HFF-Myc (cell line): ENCODE measurements at regions not wholly inside any gene's neighbourhood (a gene's known extent, or its start where the extent isn't known, plus 50 kb on each side); places are given as distances from the start of the nearest gene placed in this dataset.
"Not testable (repeated sequence)": the region's sequence is repeated elsewhere in the genome, so short reads cannot be mapped to it uniquely, and the experiment has no call there.

Experiments
- DNase-seq: peaks from one replicate; pipeline ENCODE4 v3.0.0-alpha.2; 2011; ENCODE audit warnings: low read depth; ENCODE audit errors: extremely low read depth
- H3K4me3 ChIP-seq: replicated peaks from 2 replicates; pipeline ENCODE4 v1.5.1; 2011; ENCODE audit warnings: low read depth, mild to moderate bottlenecking, control low read depth, low read length
- TF ChIP-seq, protein P1 (sequence below): IDR thresholded peaks from 2 replicates; pipeline ENCODE4 v1.5.1; 2012; ENCODE audit warnings: mild to moderate bottlenecking, low read depth, low read length, control low read depth; ENCODE audit errors: missing control alignments

DNA sequence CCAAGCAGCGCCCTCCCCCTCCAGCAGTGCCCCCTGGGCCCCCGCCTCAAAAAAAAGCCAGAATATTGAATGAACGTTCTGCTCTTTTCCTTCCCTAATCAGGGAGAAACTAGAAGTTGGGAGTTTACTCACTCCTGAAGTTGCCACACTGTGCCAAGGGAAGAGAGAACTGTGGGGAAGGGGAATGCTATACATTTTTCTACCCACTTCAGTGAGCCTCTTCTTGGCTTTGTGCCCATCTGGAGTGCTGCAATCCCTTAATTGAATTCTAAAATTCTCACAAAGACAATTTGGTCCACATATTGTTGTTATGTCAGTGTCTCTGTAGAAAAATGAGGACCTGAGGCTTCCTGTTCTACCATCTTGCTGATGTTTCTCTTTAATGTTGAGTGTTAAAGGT, 443.7 kb downstream of the DIRAS2 start:
- DNase-seq: no peak
- TF ChIP-seq, protein P1, sequence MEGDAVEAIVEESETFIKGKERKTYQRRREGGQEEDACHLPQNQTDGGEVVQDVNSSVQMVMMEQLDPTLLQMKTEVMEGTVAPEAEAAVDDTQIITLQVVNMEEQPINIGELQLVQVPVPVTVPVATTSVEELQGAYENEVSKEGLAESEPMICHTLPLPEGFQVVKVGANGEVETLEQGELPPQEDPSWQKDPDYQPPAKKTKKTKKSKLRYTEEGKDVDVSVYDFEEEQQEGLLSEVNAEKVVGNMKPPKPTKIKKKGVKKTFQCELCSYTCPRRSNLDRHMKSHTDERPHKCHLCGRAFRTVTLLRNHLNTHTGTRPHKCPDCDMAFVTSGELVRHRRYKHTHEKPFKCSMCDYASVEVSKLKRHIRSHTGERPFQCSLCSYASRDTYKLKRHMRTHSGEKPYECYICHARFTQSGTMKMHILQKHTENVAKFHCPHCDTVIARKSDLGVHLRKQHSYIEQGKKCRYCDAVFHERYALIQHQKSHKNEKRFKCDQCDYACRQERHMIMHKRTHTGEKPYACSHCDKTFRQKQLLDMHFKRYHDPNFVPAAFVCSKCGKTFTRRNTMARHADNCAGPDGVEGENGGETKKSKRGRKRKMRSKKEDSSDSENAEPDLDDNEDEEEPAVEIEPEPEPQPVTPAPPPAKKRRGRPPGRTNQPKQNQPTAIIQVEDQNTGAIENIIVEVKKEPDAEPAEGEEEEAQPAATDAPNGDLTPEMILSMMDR: no peak
- H3K4me3 ChIP-seq: no peak overlapping the region

DNA sequence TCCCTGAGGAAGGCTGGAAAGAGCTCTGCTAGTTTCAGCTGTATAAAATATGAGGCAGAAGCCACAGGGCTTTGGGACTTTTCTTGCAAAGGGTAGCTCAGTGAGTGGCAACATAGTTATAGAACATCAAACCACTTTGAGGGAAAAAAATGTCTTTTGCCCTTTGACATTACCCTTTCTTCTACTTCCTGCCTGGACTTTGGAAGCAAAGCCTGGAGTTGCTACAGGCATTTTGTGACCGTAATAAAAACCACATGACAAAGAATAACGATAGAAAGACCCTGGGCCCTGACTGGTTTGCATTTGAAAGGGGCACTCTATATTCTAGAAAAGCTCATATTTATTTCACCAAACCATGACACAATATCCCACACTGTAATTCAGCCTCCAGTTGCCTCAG, 440.9 kb downstream of the DIRAS2 start:
- no peak for DNase-seq
- TF ChIP-seq, protein P1: no peak
- no peak overlapping the region for H3K4me3 ChIP-seq

DNA sequence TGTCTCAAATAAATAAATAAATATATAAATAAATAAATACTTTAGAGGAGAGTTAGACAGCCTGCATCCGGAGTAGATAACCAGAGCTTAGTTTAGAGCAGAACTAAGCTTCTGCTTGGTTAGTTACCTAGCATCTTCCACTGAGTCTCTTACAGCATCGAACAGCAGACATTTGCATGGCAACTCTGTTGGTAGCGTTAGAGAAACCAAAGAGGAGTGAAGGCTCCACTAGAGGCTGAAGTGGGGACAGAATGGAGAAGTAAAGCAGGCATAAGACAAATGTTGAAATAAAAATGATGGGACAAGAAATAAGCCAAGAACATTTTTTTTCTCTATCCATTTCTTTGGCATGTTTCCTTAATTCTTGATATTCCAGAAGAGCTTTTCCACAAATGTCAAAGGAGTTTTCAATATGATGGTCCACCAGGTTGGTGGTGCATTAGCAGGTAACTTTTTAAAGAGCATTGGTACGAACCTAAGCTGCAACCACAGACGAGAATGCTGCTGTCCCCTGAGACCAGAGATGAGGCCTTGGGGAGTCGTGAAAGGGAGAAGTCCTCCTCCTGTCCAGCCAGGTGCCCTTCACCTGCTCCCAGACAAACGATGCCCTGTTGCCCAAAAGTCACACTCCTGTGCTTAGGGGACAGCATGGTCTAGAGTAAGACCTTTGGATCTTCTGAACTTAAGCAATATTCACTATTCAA, 438.3 kb downstream of the DIRAS2 start:
- H3K4me3 ChIP-seq: no peak overlapping the region
- TF ChIP-seq, protein P1: no peak
- no peak for DNase-seq

DNA sequence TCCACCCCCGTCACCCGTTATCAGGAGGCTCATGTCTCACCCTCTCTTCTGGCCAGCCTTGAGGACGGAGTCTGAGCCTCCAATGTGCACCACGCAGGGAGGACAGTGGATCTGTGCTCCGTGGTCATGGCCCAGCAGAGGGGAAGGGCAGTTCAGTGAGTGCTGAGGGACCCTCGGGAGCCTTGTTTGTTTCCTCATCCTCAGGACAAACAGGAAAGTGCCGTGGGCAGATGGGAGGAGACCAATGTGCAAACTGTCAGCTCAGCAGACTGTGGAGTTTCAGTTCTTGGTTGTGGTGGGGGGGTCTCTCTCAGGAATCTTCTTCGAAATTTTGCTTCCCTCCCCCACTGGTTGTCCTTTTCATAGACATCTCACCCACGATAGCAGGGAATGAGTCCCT, 429.6 kb downstream of the DIRAS2 start:
- not testable (repeated sequence) for DNase-seq, H3K4me3 ChIP-seq

DNA sequence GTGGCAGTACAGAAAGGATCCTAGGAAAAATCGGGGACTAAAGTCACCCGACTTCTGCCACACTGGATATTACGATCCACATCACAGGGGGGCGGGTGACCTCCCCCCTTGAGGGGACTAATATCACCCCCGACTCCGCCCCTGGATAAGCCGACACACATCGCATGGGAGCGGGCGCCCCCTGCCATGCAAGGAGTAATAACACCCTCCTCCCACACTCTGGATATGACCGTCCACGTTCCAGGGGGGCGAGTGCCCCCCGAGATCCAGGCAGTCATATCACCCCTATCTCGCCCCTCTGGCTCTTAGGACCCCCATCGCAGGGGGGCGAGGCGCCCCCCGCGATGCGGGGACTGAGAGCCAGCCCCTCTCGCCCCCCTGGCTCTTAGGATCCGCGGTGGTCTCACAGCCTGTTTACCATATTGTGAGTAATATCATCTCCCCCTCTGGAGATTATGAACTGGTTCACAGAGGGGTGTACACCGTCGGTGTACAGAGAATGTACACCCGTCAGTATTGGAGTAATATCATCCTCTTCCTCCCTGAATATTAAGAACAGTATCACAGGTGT, 423.0 kb downstream of the DIRAS2 start:
- TF ChIP-seq, protein P1: peak; percentile 22
- H3K4me3 ChIP-seq: no peak overlapping the region

DNA sequence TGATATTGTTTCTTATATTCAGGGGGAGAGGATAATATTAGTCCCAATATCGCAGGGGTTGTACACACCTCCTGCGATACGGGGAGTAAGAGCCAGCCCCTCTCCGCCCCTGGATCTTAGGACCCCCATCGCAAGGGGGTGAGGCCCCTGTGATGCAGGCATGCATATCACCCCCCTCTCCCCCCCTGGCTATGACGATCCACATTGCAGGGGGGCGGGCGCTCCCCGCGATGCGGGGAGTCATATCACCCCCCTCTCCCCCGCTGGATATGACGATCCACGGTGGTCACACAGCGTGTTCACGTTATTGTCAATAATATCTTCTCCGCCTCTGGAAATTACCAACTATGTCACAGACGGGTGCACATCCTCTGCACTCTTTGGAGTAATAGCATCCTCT, 420.7 kb downstream of the DIRAS2 start:
- not testable (repeated sequence) for DNase-seq, H3K4me3 ChIP-seq

More for the DNA sequence above, 423.0 kb downstream of the DIRAS2 start:
- DNase-seq: no peak

DNA sequence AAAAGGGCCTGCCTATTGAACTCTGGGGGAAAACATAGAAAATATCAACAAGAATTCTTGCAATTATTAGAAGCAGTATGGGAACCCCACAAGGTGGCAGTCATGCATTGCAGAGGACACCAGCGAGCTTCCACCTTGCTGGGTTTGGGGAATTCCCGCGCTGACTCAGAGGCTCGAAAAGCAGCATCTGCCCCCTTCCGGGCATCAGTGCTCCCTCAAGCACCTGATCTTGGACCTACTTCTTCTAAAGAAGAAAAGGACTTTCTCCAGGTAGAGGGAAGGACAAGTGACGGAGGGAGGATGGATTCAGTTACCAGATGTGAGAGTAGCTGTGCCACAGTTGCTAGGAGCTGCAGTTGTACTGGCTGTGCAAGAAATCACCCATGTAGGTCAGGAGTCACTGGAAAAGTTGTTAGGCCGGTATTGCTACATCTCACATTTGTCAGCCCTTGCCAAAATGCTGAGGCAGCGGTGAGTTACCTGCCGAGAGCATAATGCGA, 415.7 kb downstream of the DIRAS2 start:
- not testable (repeated sequence) for H3K4me3 ChIP-seq
- peak; percentile 6 for DNase-seq
- TF ChIP-seq, protein P1: peak; percentile 56

DNA sequence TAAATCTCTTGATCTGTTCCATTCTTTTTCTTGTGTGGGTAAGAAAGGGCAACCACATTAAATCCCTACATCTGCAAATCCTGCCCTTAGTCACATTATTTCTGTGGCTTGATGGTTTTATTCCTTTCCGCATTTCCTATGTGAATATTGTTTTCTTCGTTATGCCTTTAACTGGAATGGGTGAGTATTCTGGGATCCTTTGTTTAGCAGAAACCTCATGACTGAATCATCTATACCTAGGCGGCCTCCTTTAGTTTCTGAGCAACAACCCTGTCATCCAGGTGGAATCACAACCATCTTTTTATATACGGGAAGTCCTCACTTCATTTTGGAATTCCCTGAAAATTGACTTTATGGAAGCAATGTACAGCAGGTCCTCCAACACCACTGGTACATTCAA, 409.5 kb downstream of the DIRAS2 start:
- DNase-seq, H3K4me3 ChIP-seq: not testable (repeated sequence)
